ENCODE measurements at regions not wholly inside any gene's neighbourhood (a gene's known extent, or its start where the extent isn't known, plus 50 kb on each side); places are given as distances from the start of the nearest gene placed in this dataset.

DNA sequence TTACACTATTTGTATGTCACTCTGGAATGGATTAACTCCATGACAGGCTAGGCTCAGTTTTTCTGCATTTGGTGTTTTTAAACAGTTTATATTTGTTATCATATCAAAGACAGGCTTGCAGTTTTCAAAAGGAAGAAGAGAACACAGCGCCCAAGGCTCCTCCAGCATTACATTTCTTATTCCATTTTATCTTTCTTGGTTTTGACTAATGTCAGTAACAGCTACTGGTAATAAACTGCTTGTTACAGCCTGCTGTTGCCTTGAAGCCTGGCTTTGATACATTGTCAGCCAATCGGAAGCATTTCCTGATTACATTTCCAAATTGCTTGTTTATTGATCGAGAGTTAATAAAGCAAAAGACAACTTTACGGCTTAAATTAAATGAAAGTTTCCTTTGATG, 166.0 kb upstream of the MDFIC start:
- no peak for DNase-seq (ENCODE audit: extremely low spot score, unreplicated experiment)

DNA sequence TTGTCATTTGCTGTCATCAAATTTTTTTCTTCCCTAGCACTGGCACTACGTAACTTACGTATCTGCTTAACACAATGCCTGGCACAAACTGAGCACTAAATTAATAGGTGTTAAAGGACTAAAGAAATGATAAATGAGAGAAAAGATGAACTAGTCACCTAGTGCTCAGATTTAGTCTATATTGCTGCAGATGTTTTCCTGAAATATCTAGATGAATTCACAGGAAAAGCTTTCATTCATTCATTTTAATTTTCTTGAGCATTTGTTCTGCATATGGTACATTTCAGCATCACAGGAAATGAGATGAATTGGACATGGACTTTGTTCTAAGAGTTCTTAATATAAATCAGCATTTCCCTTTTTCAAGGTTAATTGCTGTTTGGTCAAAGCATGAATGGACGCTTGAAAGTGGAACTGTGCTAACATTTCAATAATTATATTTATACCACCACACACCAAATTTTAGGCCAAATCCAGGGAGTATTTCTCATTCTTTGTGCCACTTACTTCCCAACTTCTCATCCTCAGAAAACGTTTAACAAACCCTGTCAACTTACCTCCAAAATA, 163.2 kb upstream of the MDFIC start:
- Mint-ChIP-seq H3K27me3 (ENCODE audit: unreplicated experiment) (no peaks in the 10 kb centered on the region), H3K4me3 (ENCODE audit: unreplicated experiment) (no peak overlapping the region), H3K27ac (ENCODE audit: unreplicated experiment) (no peak overlapping the region), H3K9me3 (ENCODE audit: unreplicated experiment) (no peaks in the 10 kb centered on the region), H3K4me1 (ENCODE audit: unreplicated experiment) (no peaks in the 10 kb centered on the region), H3K36me3 (ENCODE audit: unreplicated experiment) (no peaks in the 10 kb centered on the region)
- no peak for DNase-seq (ENCODE audit: extremely low spot score, unreplicated experiment)
- TF ChIP-seq, protein P1, sequence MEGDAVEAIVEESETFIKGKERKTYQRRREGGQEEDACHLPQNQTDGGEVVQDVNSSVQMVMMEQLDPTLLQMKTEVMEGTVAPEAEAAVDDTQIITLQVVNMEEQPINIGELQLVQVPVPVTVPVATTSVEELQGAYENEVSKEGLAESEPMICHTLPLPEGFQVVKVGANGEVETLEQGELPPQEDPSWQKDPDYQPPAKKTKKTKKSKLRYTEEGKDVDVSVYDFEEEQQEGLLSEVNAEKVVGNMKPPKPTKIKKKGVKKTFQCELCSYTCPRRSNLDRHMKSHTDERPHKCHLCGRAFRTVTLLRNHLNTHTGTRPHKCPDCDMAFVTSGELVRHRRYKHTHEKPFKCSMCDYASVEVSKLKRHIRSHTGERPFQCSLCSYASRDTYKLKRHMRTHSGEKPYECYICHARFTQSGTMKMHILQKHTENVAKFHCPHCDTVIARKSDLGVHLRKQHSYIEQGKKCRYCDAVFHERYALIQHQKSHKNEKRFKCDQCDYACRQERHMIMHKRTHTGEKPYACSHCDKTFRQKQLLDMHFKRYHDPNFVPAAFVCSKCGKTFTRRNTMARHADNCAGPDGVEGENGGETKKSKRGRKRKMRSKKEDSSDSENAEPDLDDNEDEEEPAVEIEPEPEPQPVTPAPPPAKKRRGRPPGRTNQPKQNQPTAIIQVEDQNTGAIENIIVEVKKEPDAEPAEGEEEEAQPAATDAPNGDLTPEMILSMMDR (IDR thresholded peaks at IDR 0.05), result no peak

More for the DNA sequence above, 166.0 kb upstream of the MDFIC start:
- Mint-ChIP-seq H3K27me3 (ENCODE audit: unreplicated experiment) (no peaks in the 10 kb centered on the region), H3K36me3 (ENCODE audit: unreplicated experiment) (no peaks in the 10 kb centered on the region), H3K4me1 (ENCODE audit: unreplicated experiment) (no peaks in the 10 kb centered on the region), H3K4me3 (ENCODE audit: unreplicated experiment) (no peak overlapping the region), H3K9me3 (ENCODE audit: unreplicated experiment) (no peaks in the 10 kb centered on the region), H3K27ac (ENCODE audit: unreplicated experiment) (no peak overlapping the region)
- TF ChIP-seq, protein P1 (IDR thresholded peaks at IDR 0.05), result no peak

DNA sequence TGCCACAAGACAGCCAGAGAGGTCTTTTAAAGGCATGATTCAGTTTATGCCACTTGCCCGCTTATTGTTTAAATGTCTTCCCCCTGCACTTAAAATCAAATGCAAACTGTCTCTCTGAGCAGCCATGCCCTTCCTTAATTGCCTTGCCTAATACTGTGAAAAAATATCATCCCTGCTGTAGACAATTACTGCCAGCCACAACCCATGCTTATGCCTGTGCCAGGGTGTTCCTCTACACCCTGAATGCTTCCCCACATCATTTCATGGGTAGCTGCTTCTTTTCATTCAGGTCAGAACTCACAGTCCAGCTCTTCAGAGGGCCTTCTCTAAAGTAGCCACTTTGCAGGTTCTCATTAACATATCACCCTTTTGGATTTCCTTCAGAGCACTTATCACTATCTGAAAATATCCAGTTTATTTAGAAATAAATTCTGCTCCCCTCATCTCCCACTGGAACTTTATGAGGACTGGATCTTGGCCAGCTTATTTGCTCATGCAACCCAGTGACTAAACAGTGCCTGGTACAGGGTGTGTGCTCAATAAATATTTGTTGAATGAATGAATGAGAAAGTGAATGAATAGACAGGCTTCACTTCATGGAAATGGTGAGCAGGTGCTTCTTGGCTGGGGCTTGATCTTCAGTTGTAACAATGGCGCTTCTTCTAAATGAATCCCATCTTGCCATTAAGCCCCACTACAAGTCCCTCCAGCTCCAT, 162.4 kb upstream of the MDFIC start:
- H3K36me3 Mint-ChIP-seq (ENCODE audit: unreplicated experiment), result no peaks in the 10 kb centered on the region
- TF ChIP-seq, protein P1 (IDR thresholded peaks at IDR 0.05), result no peak
- H3K4me3 Mint-ChIP-seq (ENCODE audit: unreplicated experiment), result no peak overlapping the region

DNA sequence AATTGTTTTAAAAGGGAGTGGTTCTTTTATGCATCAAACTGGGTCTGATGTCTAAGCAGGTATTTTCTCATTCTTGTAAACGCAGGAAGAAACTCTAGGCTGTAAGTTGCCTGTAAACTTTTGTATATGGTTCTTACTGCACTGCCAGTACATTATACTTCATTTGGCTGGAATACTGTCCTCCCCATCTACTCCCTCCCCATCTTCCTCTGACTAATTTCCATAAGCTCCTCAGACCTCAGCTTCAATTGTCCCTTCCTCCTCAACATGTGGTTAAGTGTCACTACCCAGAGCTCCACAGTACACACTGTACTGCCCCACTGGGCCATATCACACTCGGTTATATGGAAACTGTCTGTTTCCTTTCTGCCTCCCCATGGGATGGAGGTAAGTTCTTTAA, 161.4 kb upstream of the MDFIC start:
- no peak for DNase-seq (ENCODE audit: extremely low spot score, unreplicated experiment)
- no peaks in the 10 kb centered on the region for H3K9me3 Mint-ChIP-seq (ENCODE audit: unreplicated experiment)
- H3K27me3 Mint-ChIP-seq (ENCODE audit: unreplicated experiment), result no peaks in the 10 kb centered on the region
- no peak overlapping the region for H3K27ac Mint-ChIP-seq (ENCODE audit: unreplicated experiment)
- TF ChIP-seq, protein P1 (IDR thresholded peaks at IDR 0.05), result no peak
- no peak overlapping the region for H3K4me3 Mint-ChIP-seq (ENCODE audit: unreplicated experiment)
- H3K36me3 Mint-ChIP-seq (ENCODE audit: unreplicated experiment), result no peaks in the 10 kb centered on the region
- H3K4me1 Mint-ChIP-seq (ENCODE audit: unreplicated experiment), result no peaks in the 10 kb centered on the region

More for the DNA sequence above, 162.4 kb upstream of the MDFIC start:
- H3K4me1 Mint-ChIP-seq (ENCODE audit: unreplicated experiment), result no peaks in the 10 kb centered on the region
- no peaks in the 10 kb centered on the region for H3K9me3 Mint-ChIP-seq (ENCODE audit: unreplicated experiment)
- no peak for DNase-seq (ENCODE audit: extremely low spot score, unreplicated experiment)
- H3K27ac Mint-ChIP-seq (ENCODE audit: unreplicated experiment), result no peak overlapping the region
- no peaks in the 10 kb centered on the region for H3K27me3 Mint-ChIP-seq (ENCODE audit: unreplicated experiment)

DNA sequence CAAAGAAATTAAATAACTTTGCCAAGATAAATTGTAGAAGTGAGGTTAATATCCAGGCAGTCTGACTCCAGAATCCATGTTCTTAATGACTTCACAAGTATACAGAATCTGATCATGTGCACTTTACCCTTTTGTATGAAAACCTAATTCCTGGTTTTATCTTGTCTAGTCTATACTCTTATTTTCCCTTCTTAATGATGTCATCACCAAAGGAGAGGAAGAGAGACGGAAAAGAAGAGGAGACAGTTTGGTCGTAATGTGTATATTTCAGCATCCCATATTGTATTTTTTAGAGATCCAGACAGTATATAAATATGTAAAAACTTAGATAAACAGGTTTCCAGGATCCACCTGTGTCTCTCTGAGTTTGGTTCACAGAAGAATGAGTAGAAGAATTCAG, 159.9 kb upstream of the MDFIC start:
- Mint-ChIP-seq H3K27me3 (ENCODE audit: unreplicated experiment) (no peaks in the 10 kb centered on the region), H3K27ac (ENCODE audit: unreplicated experiment) (no peak overlapping the region), H3K9me3 (ENCODE audit: unreplicated experiment) (no peaks in the 10 kb centered on the region), H3K4me3 (ENCODE audit: unreplicated experiment) (no peak overlapping the region), H3K36me3 (ENCODE audit: unreplicated experiment) (no peaks in the 10 kb centered on the region), H3K4me1 (ENCODE audit: unreplicated experiment) (no peaks in the 10 kb centered on the region)
- TF ChIP-seq, protein P1 (IDR thresholded peaks at IDR 0.05), result no peak
- DNase-seq (ENCODE audit: extremely low spot score, unreplicated experiment), result no peak
